ENCODE measurements at regions not wholly inside any gene's neighbourhood (a gene's known extent, or its start where the extent isn't known, plus 50 kb on each side); places are given as distances from the start of the nearest gene placed in this dataset.
"Not testable (repeated sequence)": the region's sequence is repeated elsewhere in the genome, so short reads cannot be mapped to it uniquely, and the experiment has no call there.

DNA sequence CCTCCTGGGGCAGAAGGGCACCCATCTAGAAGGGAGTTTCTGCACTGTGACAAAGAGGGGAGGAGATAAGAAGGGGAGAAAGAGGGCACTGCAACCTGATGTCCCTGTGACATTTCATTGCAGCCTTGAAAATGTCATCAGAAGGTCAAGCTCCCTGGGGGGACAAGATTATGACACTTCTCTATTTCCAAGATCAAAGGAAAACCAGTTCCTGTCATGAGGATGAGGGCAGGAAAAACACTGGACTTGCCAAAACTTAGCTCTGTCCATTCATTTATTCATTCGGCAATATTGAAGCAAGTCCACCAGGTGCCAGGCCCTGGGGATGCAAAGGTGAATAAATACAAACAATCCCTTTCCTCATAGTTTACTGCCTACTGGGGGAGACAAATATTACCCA, 138.4 kb upstream of the CDKN3 start:
- no peaks in the 10 kb centered on the region for H3K9me2 ChIP-seq (ENCODE audit: insufficient read depth)
- H3K27me3 ChIP-seq (replicated peaks; ENCODE audit: insufficient read depth), result 0 out of 2 replicates have a peak, but pooled peaks cover 8% of the 10 kb centered on the region
- no peaks in the 10 kb centered on the region for H4K20me1 ChIP-seq (ENCODE audit: insufficient read depth)

DNA sequence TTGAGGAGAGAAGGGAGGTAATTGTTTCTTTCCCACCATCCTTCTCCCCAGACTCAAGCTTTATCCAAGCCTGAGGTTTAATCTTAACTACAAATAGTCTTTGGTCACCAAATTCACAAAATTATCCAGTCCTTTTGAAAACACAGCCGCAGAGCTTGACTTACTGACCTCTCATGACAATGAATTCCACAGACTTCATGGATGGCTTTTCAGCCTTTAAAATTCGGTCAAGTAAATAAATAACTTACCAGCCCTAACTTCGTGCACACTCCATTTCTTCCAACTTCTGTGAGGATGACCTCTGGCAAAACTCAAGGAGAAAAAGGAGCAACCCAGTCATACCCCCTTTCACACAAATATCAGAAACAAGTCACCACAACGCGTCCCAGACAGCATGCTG, 137.0 kb upstream of the CDKN3 start:
- H3K9me2 ChIP-seq (ENCODE audit: insufficient read depth), result no peaks in the 10 kb centered on the region
- TF ChIP-seq EZH2phosphoT487 (IDR thresholded peaks at IDR 0.05; ENCODE audit: insufficient read depth, low read depth), result no peak
- no peak for TF ChIP-seq EZH2 (IDR thresholded peaks at IDR 0.05; ENCODE audit: insufficient read depth, poor library complexity, severe bottlenecking)
- H3K9me3 ChIP-seq (ENCODE audit: low read depth), result no peaks in the 10 kb centered on the region

More for the DNA sequence above, 138.4 kb upstream of the CDKN3 start:
- Histone ChIP-seq H3K27ac (no peak overlapping the region), H3F3A (ENCODE audit: insufficient read depth) (peaks cover 18% of the 10 kb centered on the region; the same call in 1 of the 2 replicates), H3K9ac (no peak overlapping the region), H3K4me2 (ENCODE audit: unreplicated experiment) (no peak overlapping the region), H3K79me2 (ENCODE audit: insufficient read depth) (no peaks in the 10 kb centered on the region), H3K9me3 (ENCODE audit: low read depth) (no peaks in the 10 kb centered on the region), H3K4me3 (no peak overlapping the region), H3K36me3 (ENCODE audit: low read depth) (no peaks in the 10 kb centered on the region), H3K4me1 (ENCODE audit: insufficient read depth) (peaks cover 23% of the 10 kb centered on the region), H2AFZ (no peak overlapping the region)
- WGBS, 2 experiments (ENCODE audit: low coverage in 1 of 2, low lambda C conversion rate in 2 of 2, missing lambda C conversion rate in 2 of 2), result 95 to 96% methylated on average over 1 of the region's 1 CpG
- TF ChIP-seq EZH2 (IDR thresholded peaks at IDR 0.05; ENCODE audit: insufficient read depth, poor library complexity, severe bottlenecking) (no peak), EZH2phosphoT487 (IDR thresholded peaks at IDR 0.05; ENCODE audit: insufficient read depth, low read depth) (no peak)
- in situ Hi-C loops (cut with MboI), result no loop called here
- DNase-seq, result no peak

DNA sequence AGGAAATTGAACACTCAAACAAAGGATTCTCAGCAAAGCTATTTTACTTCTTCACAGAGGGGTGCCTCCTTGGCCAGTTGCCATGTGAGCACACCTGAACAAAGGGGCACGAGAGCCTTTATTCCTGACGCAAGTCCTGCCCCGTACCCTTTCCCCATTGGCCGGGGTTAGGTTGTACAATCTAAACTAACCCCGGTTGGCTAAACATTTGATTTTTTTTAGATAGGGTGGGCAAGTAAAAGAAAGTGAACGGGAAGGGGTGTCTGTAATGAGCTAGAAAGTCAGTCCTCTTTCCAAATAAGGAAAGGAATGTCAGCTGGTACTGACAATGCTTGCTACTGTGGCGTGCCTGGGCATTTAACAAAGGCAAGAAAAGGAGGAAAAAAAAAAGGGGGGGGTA, 135.5 kb upstream of the CDKN3 start:
- in situ Hi-C loops (cut with MboI), result no loop called here
- no peak for DNase-seq
- H3K9me3 ChIP-seq (ENCODE audit: low read depth), result no peaks in the 10 kb centered on the region
- no peaks in the 10 kb centered on the region for H3K79me2 ChIP-seq (ENCODE audit: insufficient read depth)
- no peaks in the 10 kb centered on the region for H3K36me3 ChIP-seq (ENCODE audit: low read depth)
- H3K4me3 ChIP-seq, result no peak overlapping the region
- no peaks in the 10 kb centered on the region for H4K20me1 ChIP-seq (ENCODE audit: insufficient read depth)
- H3K9ac ChIP-seq, result no peak overlapping the region
- no peak for TF ChIP-seq EZH2phosphoT487 (IDR thresholded peaks at IDR 0.05; ENCODE audit: insufficient read depth, low read depth)
- no peak for TF ChIP-seq EZH2 (IDR thresholded peaks at IDR 0.05; ENCODE audit: insufficient read depth, poor library complexity, severe bottlenecking)
- H3K4me2 ChIP-seq (ENCODE audit: unreplicated experiment), result no peak overlapping the region
- H3K4me1 ChIP-seq (ENCODE audit: insufficient read depth), result peaks cover 10% of the 10 kb centered on the region
- no peaks in the 10 kb centered on the region for H3K9me2 ChIP-seq (ENCODE audit: insufficient read depth)
- no peak overlapping the region for H2AFZ ChIP-seq
- peaks cover 6% of the 10 kb centered on the region; the same call in 1 of the 2 replicates for H3F3A ChIP-seq (ENCODE audit: insufficient read depth)
- 79 to 81% methylated on average over 7 of the region's 7 CpGs for WGBS, 2 experiments (ENCODE audit: low coverage in 1 of 2, low lambda C conversion rate in 2 of 2, missing lambda C conversion rate in 2 of 2)
- peaks cover 8% of the 10 kb centered on the region; the same call in 1 of the 2 replicates for H3K27me3 ChIP-seq (replicated peaks; ENCODE audit: insufficient read depth)
- H3K27ac ChIP-seq, result no peak overlapping the region

More for the DNA sequence above, 137.0 kb upstream of the CDKN3 start:
- Histone ChIP-seq H3K27me3 (replicated peaks; ENCODE audit: insufficient read depth) (peaks cover 8% of the 10 kb centered on the region; the same call in 1 of the 2 replicates), H2AFZ (no peak overlapping the region), H3K4me3 (no peak overlapping the region), H3K79me2 (ENCODE audit: insufficient read depth) (no peaks in the 10 kb centered on the region), H3K4me1 (ENCODE audit: insufficient read depth) (peaks cover 10% of the 10 kb centered on the region), H3F3A (ENCODE audit: insufficient read depth) (peaks cover 6% of the 10 kb centered on the region; the same call in 1 of the 2 replicates), H4K20me1 (ENCODE audit: insufficient read depth) (no peaks in the 10 kb centered on the region), H3K27ac (no peak overlapping the region), H3K4me2 (ENCODE audit: unreplicated experiment) (no peak overlapping the region), H3K36me3 (ENCODE audit: low read depth) (no peaks in the 10 kb centered on the region), H3K9ac (no peak overlapping the region)
- WGBS, 2 experiments (ENCODE audit: low coverage in 1 of 2, low lambda C conversion rate in 2 of 2, missing lambda C conversion rate in 2 of 2), result 68 to 70% methylated on average over 5 of the region's 5 CpGs
- no peak for DNase-seq
- in situ Hi-C loops (cut with MboI), result no loop called here

DNA sequence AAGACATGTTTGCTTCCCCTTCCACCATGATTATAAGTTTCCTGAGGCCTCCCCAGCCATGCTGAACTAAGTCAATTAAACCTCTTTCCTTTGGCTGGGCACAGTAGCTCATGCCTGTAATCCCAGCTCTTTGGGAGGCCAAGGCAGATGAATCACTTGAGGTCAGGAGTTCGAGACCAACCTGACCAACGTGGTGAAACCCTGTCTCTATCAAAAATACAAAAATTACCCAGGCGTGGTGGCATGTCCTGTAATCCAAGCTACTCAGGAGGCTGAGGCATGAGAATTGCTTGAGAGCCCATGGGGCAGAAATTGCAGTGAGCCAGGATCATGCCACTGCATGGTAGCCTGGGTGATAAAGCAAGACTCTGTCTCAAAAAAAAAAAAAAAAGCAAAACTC, 130.2 kb upstream of the CDKN3 start:
- H3K9me2 ChIP-seq (ENCODE audit: insufficient read depth); H2AFZ ChIP-seq; H3K9ac ChIP-seq; H3F3A ChIP-seq (ENCODE audit: insufficient read depth); H3K9me3 ChIP-seq (ENCODE audit: low read depth); in situ Hi-C loops (cut with MboI); H3K36me3 ChIP-seq (ENCODE audit: low read depth); H3K27ac ChIP-seq; H3K4me1 ChIP-seq (ENCODE audit: insufficient read depth); H3K4me3 ChIP-seq; H3K27me3 ChIP-seq (replicated peaks; ENCODE audit: insufficient read depth); DNase-seq; H3K4me2 ChIP-seq (ENCODE audit: unreplicated experiment); H4K20me1 ChIP-seq (ENCODE audit: insufficient read depth); H3K79me2 ChIP-seq (ENCODE audit: insufficient read depth): not testable (repeated sequence)
- 46 to 47% methylated on average over 3 of the region's 3 CpGs for WGBS, 2 experiments (ENCODE audit: low coverage in 1 of 2, low lambda C conversion rate in 2 of 2, missing lambda C conversion rate in 2 of 2)

DNA sequence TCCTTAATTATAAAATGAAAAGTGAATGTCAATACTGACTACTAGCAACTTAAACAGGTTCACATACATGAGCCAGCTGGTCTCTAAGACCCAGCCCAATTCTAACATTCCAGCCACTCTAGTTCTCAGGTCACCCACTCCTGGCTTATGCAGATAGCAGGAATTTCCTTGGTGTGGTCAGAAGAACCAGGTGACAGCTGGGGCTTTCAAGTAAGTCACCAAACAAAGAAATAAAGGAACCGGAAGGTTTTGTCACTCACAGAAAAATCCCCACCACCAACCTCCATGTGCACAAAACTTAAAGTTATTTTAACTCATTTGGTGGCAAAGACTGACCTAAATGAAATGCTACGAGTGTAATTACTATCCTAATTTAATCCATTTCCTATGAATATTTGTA, 129.6 kb upstream of the CDKN3 start:
- H3K9me3 ChIP-seq (ENCODE audit: low read depth), result no peaks in the 10 kb centered on the region
- H3K4me2 ChIP-seq (ENCODE audit: unreplicated experiment), result no peak overlapping the region
- TF ChIP-seq EZH2 (IDR thresholded peaks at IDR 0.05; ENCODE audit: insufficient read depth, poor library complexity, severe bottlenecking), result no peak
- no peak overlapping the region for H2AFZ ChIP-seq
- H3F3A ChIP-seq (ENCODE audit: insufficient read depth), result no peaks in the 10 kb centered on the region
- H3K79me2 ChIP-seq (ENCODE audit: insufficient read depth), result no peaks in the 10 kb centered on the region
- 63 to 71% methylated on average over 2 of the region's 2 CpGs for WGBS, 2 experiments (ENCODE audit: low coverage in 1 of 2, low lambda C conversion rate in 2 of 2, missing lambda C conversion rate in 2 of 2)
- in situ Hi-C loops (cut with MboI), result no loop called here
- no peak overlapping the region for H3K9ac ChIP-seq
- no peaks in the 10 kb centered on the region for H4K20me1 ChIP-seq (ENCODE audit: insufficient read depth)
- H3K36me3 ChIP-seq (ENCODE audit: low read depth), result no peaks in the 10 kb centered on the region
- H3K9me2 ChIP-seq (ENCODE audit: insufficient read depth), result no peaks in the 10 kb centered on the region
- no peaks in the 10 kb centered on the region for H3K4me1 ChIP-seq (ENCODE audit: insufficient read depth)
- no peaks in the 10 kb centered on the region; the same call in 1 of the 2 replicates for H3K27me3 ChIP-seq (replicated peaks; ENCODE audit: insufficient read depth)
- H3K4me3 ChIP-seq, result no peak overlapping the region
- no peak for DNase-seq
- no peak overlapping the region for H3K27ac ChIP-seq

All from GM23248 (cell line).